ENCODE measurements at regions not wholly inside any gene's neighbourhood (a gene's known extent, or its start where the extent isn't known, plus 50 kb on each side); places are given as distances from the start of the nearest gene placed in this dataset.

DNA sequence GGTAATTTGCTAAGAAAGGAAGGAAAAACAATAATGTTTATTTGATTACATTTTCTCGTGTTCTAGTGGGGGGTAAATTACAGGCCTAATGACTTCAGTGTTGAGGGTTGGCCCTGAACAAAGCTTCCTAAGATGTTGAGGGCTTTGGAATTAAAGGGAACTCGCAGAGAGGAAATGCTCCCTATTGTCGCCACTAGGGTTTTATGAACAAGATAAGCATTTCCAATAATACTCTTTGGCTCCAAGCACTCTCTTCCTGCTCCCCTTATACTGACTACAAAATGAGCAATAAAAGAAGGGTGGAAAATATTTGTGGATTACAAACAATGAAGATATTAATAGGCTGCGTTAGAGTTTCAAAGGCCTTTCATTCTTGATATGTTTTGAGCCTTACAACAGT lies 363.6 kb downstream of the HS3ST3B1 start:
- TF ChIP-seq, protein P1, sequence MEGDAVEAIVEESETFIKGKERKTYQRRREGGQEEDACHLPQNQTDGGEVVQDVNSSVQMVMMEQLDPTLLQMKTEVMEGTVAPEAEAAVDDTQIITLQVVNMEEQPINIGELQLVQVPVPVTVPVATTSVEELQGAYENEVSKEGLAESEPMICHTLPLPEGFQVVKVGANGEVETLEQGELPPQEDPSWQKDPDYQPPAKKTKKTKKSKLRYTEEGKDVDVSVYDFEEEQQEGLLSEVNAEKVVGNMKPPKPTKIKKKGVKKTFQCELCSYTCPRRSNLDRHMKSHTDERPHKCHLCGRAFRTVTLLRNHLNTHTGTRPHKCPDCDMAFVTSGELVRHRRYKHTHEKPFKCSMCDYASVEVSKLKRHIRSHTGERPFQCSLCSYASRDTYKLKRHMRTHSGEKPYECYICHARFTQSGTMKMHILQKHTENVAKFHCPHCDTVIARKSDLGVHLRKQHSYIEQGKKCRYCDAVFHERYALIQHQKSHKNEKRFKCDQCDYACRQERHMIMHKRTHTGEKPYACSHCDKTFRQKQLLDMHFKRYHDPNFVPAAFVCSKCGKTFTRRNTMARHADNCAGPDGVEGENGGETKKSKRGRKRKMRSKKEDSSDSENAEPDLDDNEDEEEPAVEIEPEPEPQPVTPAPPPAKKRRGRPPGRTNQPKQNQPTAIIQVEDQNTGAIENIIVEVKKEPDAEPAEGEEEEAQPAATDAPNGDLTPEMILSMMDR (IDR thresholded peaks at IDR 0.05; ENCODE audit: extremely low read depth, low read depth, low read length), result no peak
- H3K27ac ChIP-seq (ENCODE audit: low read depth, low read length), result no peak overlapping the region
- H3K79me2 ChIP-seq (ENCODE audit: insufficient read depth, low read length), result no peaks in the 10 kb centered on the region
- H3K27me3 ChIP-seq (ENCODE audit: insufficient read depth, low read length), result peaks cover 11% of the 10 kb centered on the region
- H3K4me3 ChIP-seq (ENCODE audit: insufficient read depth, low read length), result no peak overlapping the region
- no peak overlapping the region for H3K4me2 ChIP-seq (ENCODE audit: insufficient read depth, low read length)
- DNase-seq (ENCODE audit: insufficient read length, low spot score, missing footprints), result no peak
- H3K36me3 ChIP-seq (ENCODE audit: insufficient read depth, low read length), result no peaks in the 10 kb centered on the region
- no peak overlapping the region for H2AFZ ChIP-seq (ENCODE audit: low read length)
- no peaks in the 10 kb centered on the region for H4K20me1 ChIP-seq (ENCODE audit: insufficient read depth, low read length)
- H3K4me1 ChIP-seq (ENCODE audit: insufficient read depth, low read length), result no peaks in the 10 kb centered on the region
- no peaks in the 10 kb centered on the region for H3K9me3 ChIP-seq (ENCODE audit: low read depth, low read length)

DNA sequence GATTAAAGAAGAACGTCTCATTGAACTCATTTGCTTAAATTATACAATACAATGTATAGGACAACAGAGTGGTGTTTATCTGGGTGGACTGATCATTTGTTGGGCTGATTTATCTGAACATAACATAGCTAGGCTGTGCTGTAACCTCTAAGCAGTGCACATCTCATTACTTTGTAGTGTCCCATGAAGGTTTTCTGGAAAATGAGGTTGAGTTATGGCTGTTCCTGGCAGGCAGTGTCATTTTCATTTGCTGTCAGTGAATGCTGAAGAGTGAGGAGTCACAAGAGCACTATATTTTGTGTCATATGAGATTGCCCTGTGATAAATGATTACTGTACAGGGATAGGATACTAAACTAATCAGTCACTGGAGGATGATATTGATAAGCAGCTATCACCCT lies 340.2 kb downstream of the HS3ST3B1 start:
- Histone ChIP-seq H3K79me2 (ENCODE audit: insufficient read depth, low read length) (no peaks in the 10 kb centered on the region), H3K27me3 (ENCODE audit: insufficient read depth, low read length) (no peaks in the 10 kb centered on the region), H3K4me1 (ENCODE audit: insufficient read depth, low read length) (no peaks in the 10 kb centered on the region), H3K4me3 (ENCODE audit: insufficient read depth, low read length) (no peak overlapping the region), H3K27ac (ENCODE audit: low read depth, low read length) (no peak overlapping the region), H3K4me2 (ENCODE audit: insufficient read depth, low read length) (no peak overlapping the region), H2AFZ (ENCODE audit: low read length) (no peak overlapping the region), H4K20me1 (ENCODE audit: insufficient read depth, low read length) (no peaks in the 10 kb centered on the region), H3K9me3 (ENCODE audit: low read depth, low read length) (no peaks in the 10 kb centered on the region), H3K36me3 (ENCODE audit: insufficient read depth, low read length) (no peaks in the 10 kb centered on the region)
- TF ChIP-seq, protein P1 (IDR thresholded peaks at IDR 0.05; ENCODE audit: extremely low read depth, low read depth, low read length), result no peak
- DNase-seq (ENCODE audit: insufficient read length, low spot score, missing footprints), result no peak

DNA sequence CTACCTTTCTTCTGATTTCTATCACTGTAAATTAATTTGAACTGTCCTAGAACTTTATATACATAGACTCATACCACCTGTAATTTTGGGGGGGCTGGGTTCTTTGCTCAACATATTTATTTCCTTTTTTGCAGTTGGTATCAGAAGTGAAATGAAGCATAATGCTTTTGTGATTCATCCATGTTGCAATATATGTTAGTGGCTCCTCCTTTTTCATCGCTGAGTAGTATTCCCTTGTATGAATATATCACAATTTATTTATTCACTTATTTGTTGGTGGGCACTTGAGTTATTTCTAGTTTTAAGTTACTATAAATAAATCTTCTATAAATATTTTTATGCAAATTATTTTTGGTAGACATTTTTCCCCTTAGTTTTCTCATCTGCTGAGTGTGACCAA lies 336.4 kb downstream of the HS3ST3B1 start:
- no peak for DNase-seq (ENCODE audit: insufficient read length, low spot score, missing footprints)
- no peaks in the 10 kb centered on the region for H3K9me3 ChIP-seq (ENCODE audit: low read depth, low read length)
- H3K4me1 ChIP-seq (ENCODE audit: insufficient read depth, low read length), result no peaks in the 10 kb centered on the region
- no peaks in the 10 kb centered on the region for H4K20me1 ChIP-seq (ENCODE audit: insufficient read depth, low read length)
- H3K4me3 ChIP-seq (ENCODE audit: insufficient read depth, low read length), result no peak overlapping the region
- no peak overlapping the region for H3K27ac ChIP-seq (ENCODE audit: low read depth, low read length)
- H3K36me3 ChIP-seq (ENCODE audit: insufficient read depth, low read length), result no peaks in the 10 kb centered on the region
- no peak overlapping the region for H2AFZ ChIP-seq (ENCODE audit: low read length)
- no peaks in the 10 kb centered on the region for H3K79me2 ChIP-seq (ENCODE audit: insufficient read depth, low read length)
- H3K4me2 ChIP-seq (ENCODE audit: insufficient read depth, low read length), result no peak overlapping the region
- no peaks in the 10 kb centered on the region for H3K27me3 ChIP-seq (ENCODE audit: insufficient read depth, low read length)
- TF ChIP-seq, protein P1 (IDR thresholded peaks at IDR 0.05; ENCODE audit: extremely low read depth, low read depth, low read length), result no peak

DNA sequence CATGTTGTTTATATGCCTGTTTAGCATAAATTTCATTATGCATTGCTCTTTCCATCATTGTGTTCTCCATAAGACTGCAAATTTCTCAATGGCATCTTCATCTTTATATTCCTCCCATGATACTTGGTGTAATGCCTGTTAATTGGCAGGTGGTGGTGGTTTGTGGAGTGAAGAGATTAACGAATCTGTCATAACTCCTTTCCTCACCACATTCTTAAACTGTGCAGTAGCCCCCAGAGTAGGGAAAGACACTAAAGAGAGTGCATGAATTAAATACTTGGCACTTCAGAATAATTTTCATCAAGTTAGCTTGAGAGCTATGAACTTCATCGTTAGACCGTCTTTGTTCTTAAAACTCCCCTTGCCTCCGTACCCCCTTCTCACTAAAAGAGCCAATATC lies 329.7 kb downstream of the HS3ST3B1 start:
- H3K4me2 ChIP-seq (ENCODE audit: insufficient read depth, low read length), result no peak overlapping the region
- H3K27ac ChIP-seq (ENCODE audit: low read depth, low read length), result no peak overlapping the region
- H3K4me3 ChIP-seq (ENCODE audit: insufficient read depth, low read length), result no peak overlapping the region
- H2AFZ ChIP-seq (ENCODE audit: low read length), result no peak overlapping the region
- no peaks in the 10 kb centered on the region for H4K20me1 ChIP-seq (ENCODE audit: insufficient read depth, low read length)
- no peaks in the 10 kb centered on the region for H3K4me1 ChIP-seq (ENCODE audit: insufficient read depth, low read length)
- TF ChIP-seq, protein P1 (IDR thresholded peaks at IDR 0.05; ENCODE audit: extremely low read depth, low read depth, low read length), result no peak
- H3K36me3 ChIP-seq (ENCODE audit: insufficient read depth, low read length), result no peaks in the 10 kb centered on the region
- no peaks in the 10 kb centered on the region for H3K79me2 ChIP-seq (ENCODE audit: insufficient read depth, low read length)
- DNase-seq (ENCODE audit: insufficient read length, low spot score, missing footprints), result no peak
- peaks cover 5% of the 10 kb centered on the region for H3K27me3 ChIP-seq (ENCODE audit: insufficient read depth, low read length)
- H3K9me3 ChIP-seq (ENCODE audit: low read depth, low read length), result no peaks in the 10 kb centered on the region
